ENCODE measurements at regions not wholly inside any gene's neighbourhood (a gene's known extent, or its start where the extent isn't known, plus 50 kb on each side); places are given as distances from the start of the nearest gene placed in this dataset.

- no peak for TF ChIP-seq CTCF (IDR thresholded peaks at IDR 0.05; ENCODE audit: extremely low read depth in 1 of 2, insufficient read depth in 1 of 2, low read depth in 1 of 2, low read length in 2 of 2)
- TF ChIP-seq MAX (IDR thresholded peaks at IDR 0.05; ENCODE audit: insufficient read depth, insufficient read length), result no peak
- no peak for TF ChIP-seq FOS (IDR thresholded peaks at IDR 0.05; ENCODE audit: borderline replicate concordance, insufficient read depth, low read length)
- no peak for TF ChIP-seq JUN (IDR thresholded peaks at IDR 0.05; ENCODE audit: borderline replicate concordance, insufficient read depth, insufficient read length, low read depth)
Observed at GRCh38 chr3:22966349-22966748, 236.8 kb upstream of the UBE2E2 start.

All from endothelial cell of umbilical vein (primary cell).